Fibroblast of mammary gland (primary cell): ENCODE measurements at regions not wholly inside any gene's neighbourhood (a gene's known extent, or its start where the extent isn't known, plus 50 kb on each side); places are given as distances from the start of the nearest gene placed in this dataset.

ENCODE experiments used
- DNase-seq: peaks from one replicate; pipeline ENCODE4 v3.0.0-alpha.2; 2010; ENCODE audit warnings: low read depth
- H3K4me3 ChIP-seq: 2 replicates; pipeline ENCODE4 v1.5.1; 2011; ENCODE audit warnings: low read depth, mild to moderate bottlenecking, low read length, moderate library complexity; ENCODE audit not compliant: control insufficient read depth
- TF ChIP-seq, protein P1 (sequence below): conservative IDR thresholded peaks from 2 replicates; pipeline ENCODE4 v1.5.1; 2011; ENCODE audit warnings: low read depth, low read length, inconsistent platforms; ENCODE audit not compliant: control insufficient read depth, insufficient read depth

DNA sequence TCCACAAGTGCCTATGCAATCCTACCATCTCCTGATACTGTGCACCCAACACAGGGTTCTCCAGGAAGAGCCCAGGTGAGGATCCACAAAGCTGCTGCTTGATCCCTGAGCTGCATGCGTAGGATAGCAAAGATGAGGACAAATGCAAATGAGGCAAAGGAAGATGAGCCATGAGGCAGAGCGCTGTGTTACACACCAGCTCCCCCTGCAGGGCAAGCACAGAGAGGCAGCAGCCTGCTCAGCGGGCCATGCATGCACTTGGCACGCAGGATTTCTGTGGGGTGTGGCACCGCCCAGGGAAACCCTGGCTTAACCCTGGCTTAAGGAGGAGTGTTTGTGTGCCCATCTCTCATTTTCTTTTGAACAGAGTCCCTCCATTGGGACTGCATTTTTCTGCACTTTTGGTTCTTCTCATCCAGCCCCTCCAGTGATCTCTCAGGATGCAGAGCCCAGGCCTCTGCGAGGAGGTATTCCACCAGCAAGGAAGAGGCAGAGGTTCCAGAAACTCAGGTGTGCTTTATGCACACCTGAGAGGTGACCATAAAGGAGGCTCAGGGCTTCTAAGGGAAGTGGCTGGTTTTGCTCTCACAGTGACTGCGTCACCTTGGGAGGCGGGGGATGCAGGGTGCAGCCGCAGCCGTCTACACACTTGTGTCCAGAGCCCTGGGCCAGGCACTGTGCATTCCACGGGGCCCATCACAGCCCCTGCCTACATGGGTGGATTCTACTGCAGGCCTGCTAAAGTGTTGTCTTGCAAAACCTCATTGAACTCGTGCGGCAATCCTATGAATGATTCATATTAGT lies 973.3 kb upstream of the TMEM132C start:
- TF ChIP-seq, protein P1, sequence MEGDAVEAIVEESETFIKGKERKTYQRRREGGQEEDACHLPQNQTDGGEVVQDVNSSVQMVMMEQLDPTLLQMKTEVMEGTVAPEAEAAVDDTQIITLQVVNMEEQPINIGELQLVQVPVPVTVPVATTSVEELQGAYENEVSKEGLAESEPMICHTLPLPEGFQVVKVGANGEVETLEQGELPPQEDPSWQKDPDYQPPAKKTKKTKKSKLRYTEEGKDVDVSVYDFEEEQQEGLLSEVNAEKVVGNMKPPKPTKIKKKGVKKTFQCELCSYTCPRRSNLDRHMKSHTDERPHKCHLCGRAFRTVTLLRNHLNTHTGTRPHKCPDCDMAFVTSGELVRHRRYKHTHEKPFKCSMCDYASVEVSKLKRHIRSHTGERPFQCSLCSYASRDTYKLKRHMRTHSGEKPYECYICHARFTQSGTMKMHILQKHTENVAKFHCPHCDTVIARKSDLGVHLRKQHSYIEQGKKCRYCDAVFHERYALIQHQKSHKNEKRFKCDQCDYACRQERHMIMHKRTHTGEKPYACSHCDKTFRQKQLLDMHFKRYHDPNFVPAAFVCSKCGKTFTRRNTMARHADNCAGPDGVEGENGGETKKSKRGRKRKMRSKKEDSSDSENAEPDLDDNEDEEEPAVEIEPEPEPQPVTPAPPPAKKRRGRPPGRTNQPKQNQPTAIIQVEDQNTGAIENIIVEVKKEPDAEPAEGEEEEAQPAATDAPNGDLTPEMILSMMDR: peak; percentile 99
- no peak overlapping the region for H3K4me3 ChIP-seq
- peak; percentile 80 for DNase-seq

GRCh38 chr12:127294651-127295210 lies 972.2 kb upstream of the TMEM132C start:
- no peak for DNase-seq
- TF ChIP-seq, protein P1: no peak
- no peak overlapping the region for H3K4me3 ChIP-seq

GRCh38 chr12:127295630-127296029 lies 971.3 kb upstream of the TMEM132C start:
- DNase-seq: no peak
- no peak overlapping the region for H3K4me3 ChIP-seq
- TF ChIP-seq, protein P1: no peak

DNA sequence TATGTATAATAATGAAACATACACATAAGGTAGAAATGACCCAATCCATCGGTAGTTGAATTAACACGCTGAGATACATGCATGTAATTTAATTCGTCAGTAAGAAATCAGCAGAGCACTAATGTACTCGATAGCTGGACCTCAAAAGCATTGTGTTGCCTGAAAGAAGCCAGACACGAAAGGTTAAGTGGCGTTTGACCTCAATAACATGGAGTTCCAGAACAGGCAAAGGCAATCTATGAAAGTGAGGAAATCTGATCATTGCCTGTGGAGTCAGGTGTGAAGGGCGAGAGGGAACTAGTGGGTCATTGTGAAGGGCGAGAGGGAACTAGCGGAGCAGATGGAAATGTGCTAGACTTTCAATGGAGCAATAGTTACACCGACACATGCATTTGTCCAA lies 970.4 kb upstream of the TMEM132C start:
- H3K4me3 ChIP-seq: no peak overlapping the region
- TF ChIP-seq, protein P1: no peak
- DNase-seq: no peak

- DNase-seq: no peak
- H3K4me3 ChIP-seq: no peak overlapping the region
- TF ChIP-seq, protein P1: no peak
Measured at GRCh38 chr12:127297327-127297726, 969.6 kb upstream of the TMEM132C start.

GRCh38 chr12:127300075-127300474 lies 966.9 kb upstream of the TMEM132C start:
- TF ChIP-seq, protein P1: no peak
- H3K4me3 ChIP-seq: no peak overlapping the region
- DNase-seq: no peak
